ENCODE measurements at regions not wholly inside any gene's neighbourhood (a gene's known extent, or its start where the extent isn't known, plus 50 kb on each side); places are given as distances from the start of the nearest gene placed in this dataset.

- DNase-seq: no peak
- WGBS, 3 donors: 74 to 76% (median 74%) methylated on average over 3 of the region's 3 CpGs
- H3K36me3 ChIP-seq (ENCODE audit: insufficient read depth in 1 of 2, low read depth in 1 of 2): no peaks in the 10 kb centered on the region
- no peaks in the 10 kb centered on the region for H3K27me3 ChIP-seq (ENCODE audit: insufficient read depth in 3 of 3, low read length in 2 of 3)
- H3K4me1 ChIP-seq: no peaks in the 10 kb centered on the region
- no peak for TF ChIP-seq CTCF (IDR thresholded peaks at IDR 0.05)
- no peak for ATAC-seq
- H3K4me3 ChIP-seq: no peak overlapping the region
- H3K27ac ChIP-seq: no peak overlapping the region
- intact Hi-C loops (cut with DNase I): no loop called here
- no peaks in the 10 kb centered on the region for H3K9me3 ChIP-seq
These were observed 356.8 kb downstream of the CCSER2 start for GRCh38 chr10:84685047-84685660.

DNA sequence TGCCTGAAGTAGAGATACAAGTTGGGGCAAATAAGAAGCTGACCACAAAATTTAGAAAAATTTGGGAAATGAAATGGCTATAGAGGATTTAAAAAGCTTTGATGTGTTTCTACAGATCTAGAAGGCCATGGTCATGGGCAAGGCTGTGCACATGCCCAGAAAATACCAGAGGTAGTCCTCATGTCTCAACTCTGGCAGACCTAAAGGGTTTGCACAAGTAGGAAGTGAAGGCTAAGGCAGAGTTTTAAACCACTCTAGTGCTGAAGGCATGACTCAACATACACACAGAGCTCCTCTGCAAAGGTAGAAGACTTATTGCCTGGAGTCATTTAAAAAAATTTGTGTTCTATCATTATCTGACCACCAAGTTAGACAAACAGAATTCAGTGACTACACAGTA is 364.6 kb downstream of the CCSER2 start:
- DNase-seq: no peak
- Histone ChIP-seq H3K4me1 (no peaks in the 10 kb centered on the region), H3K27me3 (ENCODE audit: insufficient read depth in 3 of 3, low read length in 2 of 3) (no peaks in the 10 kb centered on the region), H3K36me3 (ENCODE audit: insufficient read depth in 1 of 2, low read depth in 1 of 2) (no peaks in the 10 kb centered on the region), H3K27ac (no peak overlapping the region), H3K4me3 (no peak overlapping the region), H3K9me3 (no peaks in the 10 kb centered on the region)
- intact Hi-C loops (cut with DNase I): no loop called here
- no peak for ATAC-seq
- no peak for TF ChIP-seq CTCF (IDR thresholded peaks at IDR 0.05)

- DNase-seq (no peak), ATAC-seq (no peak)
- Histone ChIP-seq H3K4me1 (no peaks in the 10 kb centered on the region), H3K27me3 (ENCODE audit: insufficient read depth in 3 of 3, low read length in 2 of 3) (no peaks in the 10 kb centered on the region), H3K27ac (no peak overlapping the region), H3K36me3 (ENCODE audit: insufficient read depth in 1 of 2, low read depth in 1 of 2) (no peaks in the 10 kb centered on the region), H3K9me3 (no peaks in the 10 kb centered on the region), H3K4me3 (no peak overlapping the region)
- intact Hi-C loops (cut with DNase I): no loop called here
- 15 to 20% (median 19%) methylated on average over 3 of the region's 3 CpGs for WGBS, 3 donors
- TF ChIP-seq CTCF (IDR thresholded peaks at IDR 0.05): no peak
These were observed 367.5 kb downstream of the CCSER2 start for GRCh38 chr10:84695902-84696301.

- intact Hi-C loops (cut with DNase I): no loop called here
- ATAC-seq: no peak
- WGBS, 3 donors: 48 to 67% (median 48%) methylated on average over 3 of the region's 3 CpGs
These were observed 368.2 kb downstream of the CCSER2 start for GRCh38 chr10:84696610-84697009.

More at GRCh38 chr10:84696610-84697009, 368.2 kb downstream of the CCSER2 start:
- Histone ChIP-seq H3K27me3 (ENCODE audit: insufficient read depth in 3 of 3, low read length in 2 of 3) (no peaks in the 10 kb centered on the region), H3K4me1 (no peaks in the 10 kb centered on the region), H3K27ac (no peak overlapping the region), H3K9me3 (no peaks in the 10 kb centered on the region), H3K4me3 (no peak overlapping the region), H3K36me3 (ENCODE audit: insufficient read depth in 1 of 2, low read depth in 1 of 2) (no peaks in the 10 kb centered on the region)
- DNase-seq: no peak
- no peak for TF ChIP-seq CTCF (IDR thresholded peaks at IDR 0.05)

All from psoas muscle (tissue), 7 donors.